Brain microvascular endothelial cell (primary cell): ENCODE measurements at regions not wholly inside any gene's neighbourhood (a gene's known extent, or its start where the extent isn't known, plus 50 kb on each side); places are given as distances from the start of the nearest gene placed in this dataset.
A peak's percentile ranks its signal among the peaks of the same experiment; 100 is the strongest.

ENCODE experiments used
- DNase-seq: peaks from one replicate; pipeline ENCODE4 v3.0.0-alpha.2; 2020
- H3K27ac ChIP-seq: fragments of 250-450 bp; sonication (Bioruptor Pico); 2 replicates; pipeline ENCODE4 v1.5.1; 2020; ENCODE audit warnings: mild to moderate bottlenecking, moderate library complexity
- H3K27me3 ChIP-seq: fragments of 250-450 bp; sonication (Bioruptor Pico); replicated peaks from 2 replicates; pipeline ENCODE4 v1.5.1; 2020; ENCODE audit warnings: mild to moderate bottlenecking
- H3K36me3 ChIP-seq: fragments of 250-450 bp; sonication (Bioruptor Pico); replicated peaks from 2 replicates; pipeline ENCODE4 v1.5.1; 2020; ENCODE audit warnings: mild to moderate bottlenecking
- H3K4me3 ChIP-seq: 2 replicates; pipeline ENCODE4 v1.5.1; 2011; ENCODE audit warnings: low read depth, mild to moderate bottlenecking, control low read depth, low read length, moderate library complexity
- in situ Hi-C: cut with HindIII; loops from 2 replicates; pipeline ENCODE4 v1.10.0; 2017; ENCODE audit warnings: low sequenced_read_pairs, low pct_ligation_motif_present
- TF ChIP-seq, protein P1 (sequence below): IDR thresholded peaks from 2 replicates; pipeline ENCODE4 v1.5.1; 2011; ENCODE audit warnings: low read depth, mild to moderate bottlenecking, moderate library complexity, low read length, control low read depth, inconsistent platforms; ENCODE audit errors: missing control alignments

DNA sequence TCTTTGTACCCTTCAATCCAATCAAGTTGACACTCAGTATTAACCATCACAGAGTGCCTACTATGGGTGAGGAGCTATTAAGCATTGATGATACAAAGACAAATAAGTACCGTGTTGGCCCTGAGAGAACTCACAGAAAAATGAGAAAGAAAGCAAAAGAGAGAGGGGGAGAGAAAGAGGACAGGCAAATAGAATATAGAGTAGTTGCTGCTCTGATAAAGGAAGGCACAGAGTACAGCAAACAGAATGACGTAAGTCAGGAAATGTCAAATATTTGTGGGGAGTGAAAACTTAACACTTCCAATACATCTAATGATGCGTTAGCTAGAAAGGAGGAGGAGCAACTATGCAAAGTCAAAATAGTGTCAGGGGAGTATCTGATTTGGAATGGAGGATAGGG, 320.6 kb upstream of the KCNH8 start:
- in situ Hi-C loops: no loop called here
- Histone ChIP-seq H3K36me3 (no peaks in the 10 kb centered on the region), H3K4me3 (no peak overlapping the region), H3K27ac (no peak overlapping the region), H3K27me3 (no peaks in the 10 kb centered on the region)
- DNase-seq: no peak
- TF ChIP-seq, protein P1, sequence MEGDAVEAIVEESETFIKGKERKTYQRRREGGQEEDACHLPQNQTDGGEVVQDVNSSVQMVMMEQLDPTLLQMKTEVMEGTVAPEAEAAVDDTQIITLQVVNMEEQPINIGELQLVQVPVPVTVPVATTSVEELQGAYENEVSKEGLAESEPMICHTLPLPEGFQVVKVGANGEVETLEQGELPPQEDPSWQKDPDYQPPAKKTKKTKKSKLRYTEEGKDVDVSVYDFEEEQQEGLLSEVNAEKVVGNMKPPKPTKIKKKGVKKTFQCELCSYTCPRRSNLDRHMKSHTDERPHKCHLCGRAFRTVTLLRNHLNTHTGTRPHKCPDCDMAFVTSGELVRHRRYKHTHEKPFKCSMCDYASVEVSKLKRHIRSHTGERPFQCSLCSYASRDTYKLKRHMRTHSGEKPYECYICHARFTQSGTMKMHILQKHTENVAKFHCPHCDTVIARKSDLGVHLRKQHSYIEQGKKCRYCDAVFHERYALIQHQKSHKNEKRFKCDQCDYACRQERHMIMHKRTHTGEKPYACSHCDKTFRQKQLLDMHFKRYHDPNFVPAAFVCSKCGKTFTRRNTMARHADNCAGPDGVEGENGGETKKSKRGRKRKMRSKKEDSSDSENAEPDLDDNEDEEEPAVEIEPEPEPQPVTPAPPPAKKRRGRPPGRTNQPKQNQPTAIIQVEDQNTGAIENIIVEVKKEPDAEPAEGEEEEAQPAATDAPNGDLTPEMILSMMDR: no peak

DNA sequence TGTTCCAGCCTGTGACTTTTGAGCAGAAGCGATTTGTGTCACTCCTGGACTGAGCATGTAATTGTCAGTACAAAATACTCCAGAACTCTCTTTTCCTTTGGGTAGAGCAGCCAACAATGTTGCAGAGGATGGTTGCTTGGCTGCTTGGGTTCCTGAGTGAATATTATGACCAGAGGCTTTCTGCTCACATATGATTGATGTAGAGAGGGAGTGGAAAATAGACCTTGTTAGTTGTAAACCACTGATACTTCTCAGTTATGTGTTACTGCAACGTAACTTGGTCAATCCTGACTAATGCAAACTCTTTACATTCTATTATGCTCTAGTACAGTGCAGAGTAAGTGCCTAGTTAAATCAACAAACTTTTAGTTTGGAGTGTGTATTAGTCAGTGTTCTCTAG, 322.6 kb upstream of the KCNH8 start:
- in situ Hi-C loops: no loop called here

DNA sequence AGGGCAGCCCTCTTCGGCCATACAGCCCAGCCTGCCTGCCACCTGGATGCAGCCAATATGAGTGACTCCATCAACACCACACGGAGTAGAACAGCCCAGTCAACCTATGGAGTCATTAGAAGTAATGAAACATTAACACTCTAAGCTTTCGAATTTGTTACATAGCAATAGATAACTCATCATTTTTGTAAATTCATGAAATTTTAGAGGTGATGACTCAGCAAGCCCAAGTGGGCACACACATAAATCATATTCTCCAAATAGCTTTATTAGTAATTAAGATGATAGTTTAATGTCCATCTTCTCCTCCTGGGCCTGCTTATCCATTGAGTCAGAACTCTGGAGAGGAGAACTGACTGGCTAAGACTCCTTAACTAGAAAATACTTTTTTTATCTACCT, 335.0 kb upstream of the KCNH8 start:
- Histone ChIP-seq H3K4me3 (no peak overlapping the region), H3K36me3 (no peaks in the 10 kb centered on the region), H3K27ac (no peak overlapping the region), H3K27me3 (no peaks in the 10 kb centered on the region)
- no peak for DNase-seq
- in situ Hi-C loops: no loop called here
- TF ChIP-seq, protein P1: no peak

More for the DNA sequence above, 322.6 kb upstream of the KCNH8 start:
- DNase-seq: no peak
- H3K27ac ChIP-seq: no peak overlapping the region
- H3K27me3 ChIP-seq: no peaks in the 10 kb centered on the region
- TF ChIP-seq, protein P1: no peak
- no peak overlapping the region for H3K4me3 ChIP-seq
- H3K36me3 ChIP-seq: no peaks in the 10 kb centered on the region

DNA sequence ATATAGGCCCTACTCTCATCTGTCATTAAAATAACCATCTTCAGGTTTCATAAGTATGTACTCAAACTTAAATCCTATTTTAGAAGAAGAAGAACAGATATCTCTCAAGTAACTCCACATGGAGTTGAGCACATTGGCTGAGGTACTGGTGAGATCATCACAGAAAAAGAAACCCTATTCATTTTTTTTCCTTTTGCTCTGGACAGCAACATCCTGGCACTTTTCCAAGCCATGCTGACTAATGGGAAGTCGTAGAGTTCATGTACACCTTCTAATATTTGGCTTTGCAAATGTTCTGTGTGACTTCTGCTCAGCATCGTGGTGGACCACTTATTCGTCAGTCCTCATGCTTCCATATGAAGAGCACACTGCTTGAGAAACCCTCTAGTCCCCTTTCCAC, 336.0 kb upstream of the KCNH8 start:
- H3K36me3 ChIP-seq: no peaks in the 10 kb centered on the region
- no peaks in the 10 kb centered on the region for H3K27me3 ChIP-seq
- peak; percentile 19 for DNase-seq
- TF ChIP-seq, protein P1: no peak
- in situ Hi-C loops: no loop called here
- H3K4me3 ChIP-seq: no peak overlapping the region
- no peak overlapping the region for H3K27ac ChIP-seq

DNA sequence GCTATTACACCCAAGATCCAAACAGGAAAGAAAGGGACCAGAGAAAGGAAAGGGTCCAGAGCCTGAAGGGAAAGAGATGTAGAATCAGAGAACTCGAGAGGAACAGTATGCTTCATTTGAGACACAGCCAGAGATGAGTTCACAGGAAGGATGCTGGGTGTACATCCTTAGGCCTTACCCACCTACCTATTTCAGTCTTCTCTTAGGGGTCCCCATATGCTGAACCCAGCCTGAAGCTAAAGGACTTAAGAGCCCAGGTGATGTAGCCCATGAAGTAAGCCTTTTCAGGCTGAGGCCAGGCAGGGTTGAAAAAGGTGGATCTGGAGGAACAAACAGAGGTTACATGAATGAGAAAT, 338.0 kb upstream of the KCNH8 start:
- Histone ChIP-seq H3K4me3 (no peak overlapping the region), H3K27ac (no peak overlapping the region), H3K36me3 (no peaks in the 10 kb centered on the region), H3K27me3 (no peaks in the 10 kb centered on the region)
- in situ Hi-C loops: no loop called here
- TF ChIP-seq, protein P1: no peak
- DNase-seq: no peak

DNA sequence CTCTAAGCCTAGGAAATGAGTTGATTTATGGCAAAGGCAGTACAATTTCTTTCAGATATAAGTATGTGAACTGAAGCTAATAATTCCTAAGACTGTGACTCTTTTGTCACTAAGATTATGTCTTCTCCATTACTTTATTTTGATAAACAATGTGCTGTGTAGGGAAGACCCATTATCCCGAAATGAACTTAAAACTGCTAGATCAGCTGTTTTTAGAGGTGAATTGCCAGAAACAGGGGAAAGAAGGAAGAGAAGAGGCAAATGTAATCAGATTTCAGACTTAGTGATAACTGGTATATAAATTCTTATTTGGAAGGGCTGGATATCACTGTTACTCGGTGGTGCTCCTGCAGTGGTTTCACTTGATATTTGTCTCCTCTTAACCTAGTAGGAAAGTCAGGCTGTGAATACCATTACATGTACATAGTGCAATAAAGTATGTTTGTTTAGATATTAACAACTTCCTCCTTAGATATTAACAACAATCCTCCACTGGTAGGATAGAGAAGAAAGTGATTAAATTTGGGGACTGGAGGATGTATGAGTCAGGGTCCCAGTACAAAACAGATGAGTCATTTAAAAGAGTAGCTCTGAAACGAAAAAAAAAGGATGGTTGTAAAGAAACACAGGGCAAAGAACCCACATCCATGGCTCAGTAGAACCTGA, 338.5 kb upstream of the KCNH8 start:
- in situ Hi-C loops: no loop called here
- Histone ChIP-seq H3K27me3 (no peaks in the 10 kb centered on the region), H3K36me3 (no peaks in the 10 kb centered on the region), H3K4me3 (no peak overlapping the region), H3K27ac (no peak overlapping the region)
- TF ChIP-seq, protein P1: no peak
- no peak for DNase-seq
